ENCODE measurements at regions not wholly inside any gene's neighbourhood (a gene's known extent, or its start where the extent isn't known, plus 50 kb on each side); places are given as distances from the start of the nearest gene placed in this dataset.

GRCh38 chr1:163844459-163844858 lies 522.7 kb downstream of the NUF2 start:
- TF ChIP-seq CTCF (IDR thresholded peaks at IDR 0.05; ENCODE audit: borderline replicate concordance, extremely low read depth, low read length, poor library complexity, severe bottlenecking) (no peak), EZH2 (IDR thresholded peaks at IDR 0.05; ENCODE audit: borderline replicate concordance, low read depth, low read length, severe bottlenecking) (no peak)
